SKM-1 (cell line): ENCODE measurements at regions not wholly inside any gene's neighbourhood (a gene's known extent, or its start where the extent isn't known, plus 50 kb on each side); places are given as distances from the start of the nearest gene placed in this dataset.
"Not testable (repeated sequence)": the region's sequence is repeated elsewhere in the genome, so short reads cannot be mapped to it uniquely, and the experiment has no call there.

ENCODE experiments used
- DNase-seq: peaks from one replicate; lab custom pipeline; 2025; ENCODE audit not compliant: unreplicated experiment; lab: John Stamatoyannopoulos, UW

DNA sequence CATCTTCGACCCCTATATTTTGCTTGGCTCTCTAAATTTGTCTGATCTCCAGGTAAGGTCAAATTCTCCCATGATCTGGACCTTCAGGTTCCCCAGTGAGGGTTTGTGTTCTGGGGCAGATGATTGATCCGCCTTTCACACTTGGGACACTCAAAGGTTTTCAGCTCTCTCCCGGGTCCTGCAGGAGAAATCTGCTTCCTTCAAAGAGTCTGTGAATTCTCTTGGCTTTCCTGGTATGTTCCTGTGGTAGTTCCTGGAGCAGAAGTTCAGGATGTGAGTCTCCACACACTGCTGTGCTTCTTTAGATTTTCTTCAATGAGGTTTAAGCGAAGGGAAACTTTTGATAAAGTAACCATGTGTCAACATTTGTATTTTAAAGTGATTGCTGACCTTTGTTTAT, 318.0 kb downstream of the TAF11L14 start:
- DNase-seq = no peak

DNA sequence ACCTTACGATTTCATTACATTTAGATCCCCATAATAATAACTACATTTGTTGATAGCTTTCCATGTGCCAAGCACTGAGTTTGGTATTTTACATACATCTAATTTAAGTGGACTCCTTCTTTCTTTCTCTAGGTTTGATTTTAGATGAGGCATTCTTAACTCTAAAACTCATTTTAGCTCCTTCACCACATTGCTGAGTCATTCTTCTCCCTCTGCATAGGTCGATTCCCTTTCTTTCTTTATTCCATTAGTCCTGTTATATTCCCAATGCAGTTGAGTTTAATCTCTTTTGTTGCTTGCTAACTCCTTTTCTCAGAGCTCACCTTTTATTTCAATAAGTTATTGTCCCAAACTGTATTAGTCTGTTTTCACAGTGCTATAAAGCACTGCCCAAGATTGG, 329.8 kb downstream of the TAF11L14 start:
- no peak for DNase-seq

DNA sequence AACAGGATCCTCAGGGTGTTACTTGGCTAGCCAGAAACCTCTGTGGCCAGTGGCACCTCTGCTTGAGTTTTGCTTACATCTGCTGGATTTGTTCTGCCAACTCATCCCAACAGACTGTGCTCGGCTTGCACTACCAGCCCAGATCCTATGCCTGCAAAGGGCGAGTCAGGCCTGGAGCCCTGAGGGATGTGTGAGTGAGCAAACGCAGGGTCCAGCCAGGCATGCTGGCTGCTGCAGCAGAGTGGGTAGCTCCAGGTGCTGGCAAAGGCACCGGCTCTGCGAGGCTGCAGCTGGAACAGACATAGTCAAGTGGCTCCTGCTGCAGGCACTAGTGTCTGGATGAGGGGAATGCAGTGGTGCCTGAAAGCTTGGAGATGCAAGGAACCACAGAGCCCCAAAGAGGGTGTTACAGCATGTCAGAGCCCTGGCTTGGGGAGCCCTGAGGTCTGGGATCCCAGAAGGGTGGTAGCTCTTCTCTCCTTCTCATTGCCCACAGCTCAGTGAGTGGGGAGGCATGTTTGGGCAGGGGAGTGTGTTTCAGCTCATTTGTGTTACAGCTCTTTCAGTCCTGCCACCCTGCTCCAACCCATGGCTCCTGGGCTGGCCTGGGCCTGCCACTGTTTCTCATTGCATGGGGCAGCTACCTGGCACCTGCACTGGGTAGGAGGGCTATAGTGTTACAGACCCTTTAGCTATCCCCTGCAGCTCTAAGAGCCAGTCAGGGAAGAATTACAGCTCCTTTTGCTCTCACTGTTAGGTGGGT, 332.6 kb downstream of the TAF11L14 start:
- DNase-seq = no peak

DNA sequence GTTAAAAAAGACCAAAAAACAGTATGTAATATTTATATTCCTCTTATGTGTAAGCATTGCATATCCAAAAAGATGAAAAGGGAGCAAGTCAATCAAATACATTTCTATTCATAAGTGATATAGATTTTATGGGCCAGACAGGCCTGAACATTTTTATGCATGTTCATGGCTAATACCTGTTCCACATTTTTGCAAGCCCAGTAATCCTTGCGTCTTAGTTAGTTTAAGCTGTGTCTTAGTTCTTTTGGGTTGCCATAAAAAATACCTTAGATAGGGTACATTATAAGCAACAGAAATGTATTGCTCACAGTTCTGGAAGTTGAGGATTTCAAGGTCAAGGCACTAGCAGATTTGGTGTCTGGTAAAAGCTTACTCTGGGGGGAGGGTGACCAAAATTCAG, 342.1 kb downstream of the TAF11L14 start:
- DNase-seq = no peak

DNA sequence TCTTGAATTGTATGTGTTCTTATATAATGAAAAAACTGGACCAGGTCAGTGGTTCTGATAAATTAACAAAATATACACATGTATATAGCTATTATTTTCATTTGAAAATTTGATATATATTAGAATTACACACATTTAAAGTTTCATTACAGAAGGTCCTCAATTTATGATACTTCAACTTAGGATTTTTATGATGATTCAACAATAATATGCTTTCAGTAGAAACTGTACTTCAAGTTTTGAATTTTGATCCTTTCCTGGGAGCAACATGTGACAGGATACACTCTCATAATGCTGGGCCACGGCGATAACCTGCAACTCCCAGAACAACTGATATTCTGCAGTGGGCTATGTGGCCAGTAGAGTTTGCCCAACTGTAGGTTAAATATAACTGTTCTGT, 344.7 kb downstream of the TAF11L14 start:
- no peak for DNase-seq

DNA sequence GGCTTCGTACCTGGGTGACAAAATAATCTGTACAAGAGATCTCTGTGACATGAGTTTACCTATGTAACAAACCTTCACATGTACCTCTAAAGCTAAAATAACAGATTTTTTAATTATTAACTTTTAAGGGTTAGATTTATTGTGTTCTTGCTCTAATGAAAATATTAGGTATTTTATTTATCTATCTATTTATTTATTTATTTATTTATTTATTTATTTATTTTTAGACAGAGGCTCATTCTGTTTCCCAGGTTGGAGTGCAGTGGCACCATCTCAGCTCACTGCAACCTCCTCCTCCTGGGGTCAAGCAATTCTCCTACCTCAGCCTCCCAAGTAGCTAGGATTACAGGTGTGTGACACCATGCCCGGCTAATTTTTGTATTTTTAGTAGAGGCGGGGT, 348.4 kb downstream of the TAF11L14 start:
- DNase-seq = not testable (repeated sequence)

DNA sequence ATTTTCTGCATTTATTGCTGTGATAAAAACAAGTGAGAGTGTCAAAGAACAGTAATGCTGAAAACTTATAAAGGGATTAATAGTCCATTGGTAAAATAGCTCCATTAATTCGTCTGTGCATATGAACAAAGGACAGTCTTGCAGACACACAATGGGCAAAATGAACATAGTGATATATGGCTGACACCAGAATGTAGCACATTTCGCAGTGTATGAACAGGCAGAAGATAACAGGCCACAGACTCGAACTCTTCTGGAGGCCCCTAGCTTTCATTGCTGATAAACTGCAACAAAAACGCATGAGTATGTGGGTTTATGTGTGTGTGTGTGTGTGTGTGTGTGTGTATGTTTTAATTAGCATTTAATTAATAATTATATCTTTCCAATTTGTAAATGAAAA, 354.8 kb downstream of the TAF11L14 start:
- DNase-seq = no peak

DNA sequence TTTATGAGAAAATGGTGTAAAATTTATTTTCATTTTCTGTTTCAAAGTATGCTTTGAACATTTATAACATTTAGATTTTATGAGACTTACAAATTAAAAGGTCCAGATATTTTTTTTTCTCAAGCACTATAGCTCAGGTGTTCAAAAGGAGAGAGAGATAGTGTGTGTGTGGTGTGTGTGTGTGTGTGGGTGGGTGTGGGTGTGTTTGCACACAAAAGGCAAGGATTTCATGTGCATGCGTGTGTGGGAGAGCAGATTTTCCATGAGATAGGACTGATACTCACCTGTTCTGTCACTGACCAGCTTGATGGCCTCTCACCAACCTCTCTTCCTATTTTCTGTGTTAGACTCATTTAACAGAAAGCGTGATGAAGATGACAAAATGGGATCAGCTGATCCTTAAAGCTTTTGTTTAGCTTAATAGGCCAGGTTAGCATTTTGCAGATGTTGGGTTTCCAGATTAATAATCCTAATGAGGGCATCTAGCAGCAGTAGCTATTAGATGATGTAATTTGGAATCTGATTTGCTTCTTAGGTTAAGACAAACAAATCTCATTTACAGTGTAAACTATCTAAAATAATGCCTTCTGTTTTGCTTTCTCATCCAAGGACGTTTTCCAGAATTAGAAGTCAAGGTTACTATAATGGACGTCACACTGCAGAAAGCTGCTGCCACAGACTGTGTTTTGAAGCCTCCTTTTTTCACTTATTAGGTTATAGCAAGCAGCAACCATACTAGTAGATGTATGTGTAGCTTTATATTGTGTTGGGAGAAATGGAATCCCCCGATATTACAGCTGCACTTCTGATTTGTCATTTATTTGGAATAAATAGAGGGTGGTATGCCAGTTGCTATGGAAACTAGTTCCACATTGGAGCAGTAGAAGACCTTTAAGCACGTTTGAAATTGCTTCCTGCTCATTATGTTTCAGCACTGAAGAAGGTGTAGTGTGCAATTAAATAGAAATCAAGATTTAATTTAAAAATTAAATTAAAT, 355.6 kb downstream of the TAF11L14 start:
- no peak for DNase-seq

DNA sequence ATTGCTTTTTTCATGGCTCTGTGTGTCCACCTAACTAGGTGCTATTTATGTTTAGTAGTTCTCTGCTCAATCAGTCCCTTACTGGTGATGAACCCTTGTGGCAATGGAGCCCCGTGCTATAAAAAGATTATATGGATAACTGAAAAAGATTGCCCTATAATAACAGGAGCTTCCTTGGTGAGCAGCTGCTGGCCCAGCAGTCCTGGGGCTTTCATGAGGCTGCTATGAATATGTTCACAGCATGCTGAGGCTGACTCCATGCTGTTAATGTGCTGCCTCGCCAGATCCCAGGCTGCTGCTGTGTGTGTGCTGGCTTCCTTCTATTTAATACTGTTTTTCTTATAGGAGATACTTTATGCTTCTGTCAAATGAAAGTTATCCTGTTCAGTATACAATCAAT, 357.5 kb downstream of the TAF11L14 start:
- no peak for DNase-seq

DNA sequence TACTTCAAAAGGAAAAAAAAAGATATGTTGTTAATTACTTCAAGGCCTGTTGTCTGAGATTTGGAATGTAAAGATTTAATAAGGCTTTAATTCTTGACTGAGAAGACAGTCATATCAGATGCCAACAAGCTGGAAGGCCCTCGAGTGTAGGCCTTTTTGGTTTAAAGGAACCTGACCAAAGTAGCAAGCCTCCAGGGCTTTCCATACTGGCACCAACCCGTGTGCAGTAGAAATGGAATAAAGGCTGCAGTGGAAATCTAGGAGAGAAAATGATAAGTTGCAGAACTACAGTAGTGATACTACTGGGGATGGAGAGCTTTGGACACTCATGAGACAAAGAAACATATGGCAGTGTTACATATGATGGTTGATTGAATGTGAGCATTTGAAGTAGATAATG, 358.0 kb downstream of the TAF11L14 start:
- no peak for DNase-seq

DNA sequence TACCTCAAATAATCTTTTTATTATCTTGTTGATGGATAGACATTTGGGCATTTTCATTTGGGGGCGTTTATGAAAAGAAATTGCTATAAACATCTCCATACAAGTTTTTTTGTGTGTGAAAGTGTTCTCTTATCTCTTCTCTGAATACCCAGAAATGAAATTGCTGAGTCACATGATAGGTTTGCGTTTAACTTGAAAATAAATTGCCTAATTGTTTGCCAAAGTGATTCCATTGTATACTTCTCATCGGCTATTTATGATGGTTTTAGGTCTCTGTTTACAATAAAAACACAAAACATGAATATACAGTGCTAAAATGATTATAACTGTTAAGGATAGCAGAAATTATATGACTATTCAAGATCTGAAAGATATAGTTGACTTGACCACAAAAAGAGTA, 361.7 kb downstream of the TAF11L14 start:
- DNase-seq = no peak

DNA sequence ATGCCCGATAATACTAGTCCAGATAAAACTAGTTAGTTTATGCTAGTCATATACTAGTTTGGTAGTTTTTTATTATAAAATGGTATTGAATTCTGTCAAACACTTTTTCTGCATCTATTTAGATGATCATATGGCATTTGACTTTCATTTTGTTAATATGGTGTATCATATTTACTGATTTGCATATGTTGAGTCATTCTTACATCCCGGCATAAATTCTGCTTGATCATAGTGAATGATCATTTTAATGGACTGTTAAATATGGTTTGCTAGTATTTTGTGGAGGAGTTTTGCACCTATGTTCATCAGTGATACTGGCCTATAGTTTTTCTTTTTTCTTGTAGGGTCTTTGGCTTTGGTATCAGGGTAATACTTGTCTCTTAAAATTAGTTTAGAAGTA, 365.6 kb downstream of the TAF11L14 start:
- no peak for DNase-seq

DNA sequence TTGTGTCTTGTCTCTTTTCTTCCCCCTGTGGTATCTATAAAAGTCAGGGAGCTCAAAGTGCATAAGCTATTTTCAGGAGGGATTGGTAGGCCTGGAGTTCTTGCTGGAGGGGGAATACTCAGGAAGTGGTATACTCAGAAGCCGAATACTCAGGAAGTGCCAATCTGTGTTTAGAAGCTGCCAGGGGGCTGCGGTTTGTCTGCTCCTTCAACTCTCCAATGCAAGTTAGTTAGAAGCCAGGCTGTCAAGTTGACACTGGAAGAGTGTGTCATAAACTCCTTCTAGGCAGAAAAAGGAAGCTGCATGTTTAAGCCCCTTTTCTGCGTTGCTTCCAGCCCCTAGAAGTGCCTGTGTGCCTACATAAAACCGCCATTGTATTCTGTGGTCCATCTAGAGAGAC, 366.5 kb downstream of the TAF11L14 start:
- no peak for DNase-seq

DNA sequence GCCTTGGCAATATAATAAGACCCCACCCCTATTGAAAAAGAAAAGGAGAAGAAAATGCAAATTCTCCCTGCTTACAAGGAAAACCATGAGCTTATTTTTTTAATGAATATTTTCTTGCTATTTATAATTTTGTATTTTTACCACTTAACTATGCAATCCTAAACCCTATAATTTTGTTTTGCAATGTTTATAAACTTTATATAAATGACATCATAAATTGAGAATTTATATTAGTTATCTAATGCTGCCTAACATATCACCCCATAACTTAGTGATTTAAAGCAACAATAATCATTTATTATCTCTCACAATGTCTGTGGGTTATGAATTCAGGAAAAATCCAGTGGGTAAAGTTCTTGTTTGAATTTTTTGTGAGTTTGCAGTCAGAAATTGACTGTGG, 369.1 kb downstream of the TAF11L14 start:
- no peak for DNase-seq

DNA sequence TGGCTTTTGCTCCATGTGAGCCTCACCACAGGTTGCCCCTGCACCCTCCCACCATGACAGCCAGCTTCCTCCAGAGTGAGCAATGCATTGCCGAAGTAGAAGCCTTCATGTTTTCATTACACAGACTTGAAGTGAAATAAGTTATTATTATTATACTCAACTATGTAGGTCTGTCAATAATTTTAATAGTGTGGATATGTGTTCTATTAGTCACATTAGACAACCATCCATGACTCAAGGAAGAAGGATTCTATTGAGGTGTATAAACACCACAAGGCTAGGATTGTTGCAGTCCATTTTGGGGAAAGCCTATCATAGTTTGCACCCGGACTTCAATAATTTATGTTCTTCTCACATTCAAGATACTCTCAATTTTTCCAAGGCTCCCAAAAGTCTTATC, 369.5 kb downstream of the TAF11L14 start:
- no peak for DNase-seq

DNA sequence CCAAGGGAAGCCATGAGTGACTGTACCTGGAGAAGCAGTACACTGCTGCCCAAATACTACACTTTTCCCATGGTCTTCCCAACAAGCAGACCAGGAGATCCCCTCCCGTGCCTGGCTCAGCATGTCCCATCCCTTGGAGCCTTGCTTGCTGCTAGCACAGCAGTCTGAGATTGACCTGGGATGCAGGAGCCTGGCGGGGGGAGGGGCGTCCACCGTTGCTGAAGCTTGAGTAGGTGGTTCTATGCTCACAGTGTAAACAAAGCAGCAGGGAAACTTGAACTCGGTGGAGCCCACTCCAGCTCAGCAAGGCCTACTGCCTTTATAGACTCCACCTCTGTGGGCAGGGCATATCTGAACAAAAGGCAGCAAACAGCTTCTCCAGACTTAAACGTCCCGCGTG, 372.0 kb downstream of the TAF11L14 start:
- not testable (repeated sequence) for DNase-seq

DNA sequence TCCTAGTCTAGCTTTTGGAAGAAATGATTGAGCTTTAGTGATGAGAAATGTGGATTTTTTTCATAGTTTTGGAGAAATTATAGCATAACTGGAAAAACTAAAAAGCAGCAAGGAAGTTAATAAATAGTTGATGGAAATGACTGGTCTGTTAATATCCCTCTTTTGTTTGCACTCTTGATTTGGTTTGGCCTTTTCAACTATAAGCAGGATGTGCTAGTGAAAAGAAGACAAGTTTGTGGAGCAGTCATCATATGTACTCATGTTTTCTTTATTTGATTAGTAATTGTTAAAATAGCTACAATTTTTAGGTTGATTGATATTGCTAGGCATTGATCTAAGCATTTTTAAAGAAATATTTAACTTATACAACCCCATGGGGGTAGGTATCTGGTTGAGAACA, 374.7 kb downstream of the TAF11L14 start:
- no peak for DNase-seq

DNA sequence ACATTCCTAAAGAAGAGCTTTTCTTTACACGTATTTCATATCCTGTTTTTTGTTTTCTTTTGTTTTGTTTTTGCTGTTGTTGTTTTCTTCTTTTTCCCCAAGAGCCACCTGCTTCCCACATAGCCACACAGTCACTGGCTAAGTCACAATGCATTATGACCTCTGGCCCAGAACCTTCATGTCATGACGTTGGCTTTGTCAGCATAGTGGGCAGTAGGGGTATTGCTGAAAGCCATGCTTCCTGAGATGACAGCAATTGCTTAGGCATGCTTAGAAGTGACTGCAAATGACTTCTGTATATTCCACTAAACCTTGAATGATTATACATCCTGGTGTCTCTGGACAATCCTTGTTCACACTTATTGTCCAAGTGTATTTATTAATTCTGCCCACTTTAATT, 375.8 kb downstream of the TAF11L14 start:
- no peak for DNase-seq

DNA sequence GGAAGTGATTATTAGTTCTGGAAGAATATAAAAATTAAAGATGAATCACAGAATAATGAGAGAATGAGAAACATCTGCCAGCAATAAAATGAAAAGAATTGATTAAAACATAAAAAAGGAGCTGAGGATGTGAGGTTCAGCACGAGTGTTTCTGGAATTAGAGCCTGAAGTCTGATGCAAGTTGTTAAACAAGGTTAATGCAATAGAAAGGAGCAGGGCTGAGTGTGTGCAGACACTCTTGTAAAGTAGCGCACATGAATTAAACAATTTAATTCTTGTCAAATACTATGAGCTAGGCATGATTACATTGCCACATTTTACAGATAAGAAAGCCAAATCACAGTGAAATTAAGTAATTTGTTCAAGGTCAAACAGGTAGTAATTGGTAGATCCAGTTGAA, 384.2 kb downstream of the TAF11L14 start:
- DNase-seq = no peak

DNA sequence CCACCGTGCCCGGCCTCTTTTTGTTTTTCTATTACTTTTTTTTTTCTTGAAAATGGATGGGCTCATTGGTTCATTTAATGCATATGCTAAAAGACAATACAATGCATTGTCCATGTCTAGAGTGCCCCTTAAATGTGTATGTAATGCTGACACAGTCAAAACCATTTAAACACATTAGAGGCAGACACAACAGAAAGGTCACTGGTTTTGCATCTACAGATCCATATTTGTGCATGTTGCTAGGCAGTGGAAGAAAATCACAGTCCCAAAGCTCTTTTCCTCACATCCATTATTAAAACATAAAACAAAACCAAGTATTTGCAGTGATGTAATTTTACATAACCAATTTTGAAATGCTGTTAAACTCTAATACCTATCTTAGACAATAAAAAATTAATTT, 389.0 kb downstream of the TAF11L14 start:
- DNase-seq = no peak

DNA sequence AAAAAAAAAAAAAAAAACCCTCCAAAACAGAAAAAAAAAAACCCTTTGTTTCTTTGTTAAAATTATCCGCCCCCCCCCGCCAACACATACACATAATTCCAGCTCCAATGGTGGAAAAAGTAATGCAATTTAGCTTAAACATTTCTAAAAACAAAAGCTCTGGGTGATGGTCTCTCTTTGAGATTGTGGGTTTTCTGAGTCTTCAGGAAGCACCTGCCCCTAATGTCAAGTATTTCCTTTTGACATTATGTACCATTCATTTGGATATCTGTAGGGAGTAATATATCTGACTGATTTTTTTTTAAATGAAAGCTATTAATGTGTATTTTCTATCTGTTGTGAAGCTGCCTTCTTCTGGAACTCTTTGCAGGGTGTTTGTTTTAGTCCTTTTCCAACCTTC, 389.7 kb downstream of the TAF11L14 start:
- DNase-seq = no peak

DNA sequence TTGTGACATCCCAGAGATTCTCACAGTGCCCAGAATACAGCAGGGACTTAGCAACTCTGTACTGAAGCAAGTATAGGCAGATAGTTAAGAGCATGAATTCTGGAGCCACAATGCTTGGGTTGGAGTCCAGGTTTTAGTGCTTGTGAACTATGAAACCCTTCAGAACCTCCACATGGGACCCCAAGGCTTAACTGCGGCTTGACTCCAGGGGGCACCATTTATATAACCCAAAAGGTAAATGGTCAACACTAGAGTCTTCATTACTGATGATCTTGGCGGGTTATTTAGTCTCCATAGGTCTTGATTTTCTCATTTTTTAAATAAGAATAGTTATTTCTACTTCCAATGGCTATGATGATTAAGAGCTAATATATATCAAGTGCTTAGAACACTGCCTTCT, 390.3 kb downstream of the TAF11L14 start:
- no peak for DNase-seq
